ENCODE measurements at regions not wholly inside any gene's neighbourhood (a gene's known extent, or its start where the extent isn't known, plus 50 kb on each side); places are given as distances from the start of the nearest gene placed in this dataset.

DNA sequence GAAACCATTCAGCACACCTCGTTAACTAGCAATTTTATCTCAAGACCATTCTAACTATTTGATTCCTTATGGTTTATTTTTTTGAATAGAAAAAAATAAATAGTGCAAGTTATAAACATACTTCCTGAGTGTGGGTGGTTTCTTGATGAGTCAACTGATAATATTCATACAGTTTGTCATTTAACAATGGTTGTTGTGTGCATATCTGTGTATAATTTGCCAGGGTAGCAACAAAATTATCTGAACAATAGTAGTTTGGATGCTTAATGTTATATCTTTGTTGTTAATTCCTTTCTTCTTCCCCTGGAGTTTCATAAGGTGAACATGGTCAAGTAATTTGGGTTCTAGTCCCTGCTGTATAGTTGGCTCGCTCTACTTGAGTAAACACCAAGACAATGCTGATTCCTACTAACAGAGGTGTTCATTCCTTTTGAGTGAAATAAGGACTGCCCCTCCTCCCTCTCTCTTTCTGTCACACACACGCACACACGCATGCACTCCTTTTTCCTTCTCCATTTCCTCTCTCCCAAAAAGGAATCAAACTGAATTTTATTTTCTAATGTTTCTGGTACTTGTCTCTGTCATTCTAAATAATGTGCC lies 938.1 kb upstream of the EPHA7 start:
- H3K9me3 ChIP-seq (ENCODE audit: control insufficient read depth, low read depth, low read length): no peaks in the 10 kb centered on the region
- no peak overlapping the region for H3K4me2 ChIP-seq (ENCODE audit: control insufficient read depth, extremely low read depth, insufficient read depth, low read depth, low read length)
- H3K4me1 ChIP-seq (ENCODE audit: control insufficient read depth, extremely low read depth, insufficient read depth, low read length): no peaks in the 10 kb centered on the region
- no peak overlapping the region for H3K27ac ChIP-seq (ENCODE audit: control insufficient read depth, insufficient read depth, low read length)
- DNase-seq (ENCODE audit: low read depth, low spot score): no peak
- H3K9me1 ChIP-seq (ENCODE audit: control insufficient read depth, extremely low read depth, insufficient read depth, low read length): no peaks in the 10 kb centered on the region
- FAIRE-seq: no peak
- TF ChIP-seq EZH2 (IDR thresholded peaks at IDR 0.05; ENCODE audit: low read length): no peak
- TF ChIP-seq, protein P1, sequence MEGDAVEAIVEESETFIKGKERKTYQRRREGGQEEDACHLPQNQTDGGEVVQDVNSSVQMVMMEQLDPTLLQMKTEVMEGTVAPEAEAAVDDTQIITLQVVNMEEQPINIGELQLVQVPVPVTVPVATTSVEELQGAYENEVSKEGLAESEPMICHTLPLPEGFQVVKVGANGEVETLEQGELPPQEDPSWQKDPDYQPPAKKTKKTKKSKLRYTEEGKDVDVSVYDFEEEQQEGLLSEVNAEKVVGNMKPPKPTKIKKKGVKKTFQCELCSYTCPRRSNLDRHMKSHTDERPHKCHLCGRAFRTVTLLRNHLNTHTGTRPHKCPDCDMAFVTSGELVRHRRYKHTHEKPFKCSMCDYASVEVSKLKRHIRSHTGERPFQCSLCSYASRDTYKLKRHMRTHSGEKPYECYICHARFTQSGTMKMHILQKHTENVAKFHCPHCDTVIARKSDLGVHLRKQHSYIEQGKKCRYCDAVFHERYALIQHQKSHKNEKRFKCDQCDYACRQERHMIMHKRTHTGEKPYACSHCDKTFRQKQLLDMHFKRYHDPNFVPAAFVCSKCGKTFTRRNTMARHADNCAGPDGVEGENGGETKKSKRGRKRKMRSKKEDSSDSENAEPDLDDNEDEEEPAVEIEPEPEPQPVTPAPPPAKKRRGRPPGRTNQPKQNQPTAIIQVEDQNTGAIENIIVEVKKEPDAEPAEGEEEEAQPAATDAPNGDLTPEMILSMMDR (optimal IDR thresholded peaks at IDR 0.05 in 1 of 3, IDR thresholded peaks at IDR 0.05 in 1 of 3, conservative IDR thresholded peaks at IDR 0.05 in 1 of 3; ENCODE audit: extremely low read depth in 1 of 3, insufficient read depth in 2 of 3, low read length in 3 of 3): no peak
- no peak overlapping the region for H2AFZ ChIP-seq (ENCODE audit: control insufficient read depth, low read length)
- H3K79me2 ChIP-seq (ENCODE audit: control insufficient read depth, insufficient read depth, low read length): no peaks in the 10 kb centered on the region
- dilution Hi-C loops (cut with MboI; ENCODE audit: extremely low pct_ligation_motif_present, low sequenced_read_pairs): no loop called here
- H3K36me3 ChIP-seq (ENCODE audit: control insufficient read depth in 2 of 2, extremely low read depth in 1 of 2, insufficient read depth in 2 of 2, low read length in 2 of 2): no peaks in the 10 kb centered on the region
- no peaks in the 10 kb centered on the region for H3K27me3 ChIP-seq (ENCODE audit: control insufficient read depth, extremely low read depth, insufficient read depth, low read length)
- H3K9ac ChIP-seq (ENCODE audit: control insufficient read depth, extremely low read depth, insufficient read depth, low read length): no peak overlapping the region
- no peak overlapping the region for H3K4me3 ChIP-seq (ENCODE audit: control insufficient read depth in 2 of 3, extremely low read depth in 1 of 3, insufficient read depth in 2 of 3, low read depth in 1 of 3, low read length in 3 of 3)
- no peaks in the 10 kb centered on the region for H4K20me1 ChIP-seq (ENCODE audit: control insufficient read depth, extremely low read depth, insufficient read depth, low read length)

DNA sequence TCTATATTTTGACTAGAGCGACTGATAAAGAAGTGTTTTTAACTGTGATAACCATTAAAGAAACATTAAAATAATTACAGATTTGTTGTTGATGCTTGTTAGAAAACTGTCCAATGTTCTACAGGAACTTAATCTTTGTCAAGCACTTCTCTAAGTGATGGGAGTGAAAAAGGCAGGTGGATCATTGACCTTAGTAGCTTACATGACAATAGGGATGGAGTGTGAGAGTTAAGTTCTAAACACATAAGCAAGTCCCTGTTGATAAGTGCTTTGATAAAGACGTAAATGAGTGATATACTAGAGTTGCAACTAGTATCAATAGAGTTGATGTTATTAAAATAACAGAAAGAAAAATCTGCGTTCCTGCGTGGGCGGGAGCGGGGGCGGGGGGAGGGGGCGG lies 931.5 kb upstream of the EPHA7 start:
- no peak for DNase-seq (ENCODE audit: low read depth, low spot score)
- dilution Hi-C loops (cut with MboI; ENCODE audit: extremely low pct_ligation_motif_present, low sequenced_read_pairs): no loop called here

More for the DNA sequence above, 931.5 kb upstream of the EPHA7 start:
- Histone ChIP-seq H3K4me1 (ENCODE audit: control insufficient read depth, extremely low read depth, insufficient read depth, low read length) (no peaks in the 10 kb centered on the region), H3K9me1 (ENCODE audit: control insufficient read depth, extremely low read depth, insufficient read depth, low read length) (no peaks in the 10 kb centered on the region), H3K27me3 (ENCODE audit: control insufficient read depth, extremely low read depth, insufficient read depth, low read length) (no peaks in the 10 kb centered on the region), H3K9me3 (ENCODE audit: control insufficient read depth, low read depth, low read length) (no peaks in the 10 kb centered on the region), H3K4me3 (ENCODE audit: control insufficient read depth in 2 of 3, extremely low read depth in 1 of 3, insufficient read depth in 2 of 3, low read depth in 1 of 3, low read length in 3 of 3) (no peak overlapping the region), H3K4me2 (ENCODE audit: control insufficient read depth, extremely low read depth, insufficient read depth, low read depth, low read length) (no peak overlapping the region), H3K9ac (ENCODE audit: control insufficient read depth, extremely low read depth, insufficient read depth, low read length) (no peak overlapping the region), H3K36me3 (ENCODE audit: control insufficient read depth in 2 of 2, extremely low read depth in 1 of 2, insufficient read depth in 2 of 2, low read length in 2 of 2) (no peaks in the 10 kb centered on the region), H3K27ac (ENCODE audit: control insufficient read depth, insufficient read depth, low read length) (no peak overlapping the region), H4K20me1 (ENCODE audit: control insufficient read depth, extremely low read depth, insufficient read depth, low read length) (no peaks in the 10 kb centered on the region), H2AFZ (ENCODE audit: control insufficient read depth, low read length) (no peak overlapping the region), H3K79me2 (ENCODE audit: control insufficient read depth, insufficient read depth, low read length) (no peaks in the 10 kb centered on the region)
- TF ChIP-seq, protein P1 (optimal IDR thresholded peaks at IDR 0.05 in 1 of 3, IDR thresholded peaks at IDR 0.05 in 1 of 3, conservative IDR thresholded peaks at IDR 0.05 in 1 of 3; ENCODE audit: extremely low read depth in 1 of 3, insufficient read depth in 2 of 3, low read length in 3 of 3): no peak
- TF ChIP-seq EZH2 (IDR thresholded peaks at IDR 0.05; ENCODE audit: low read length): no peak
- FAIRE-seq: no peak
